Central memory CD8-positive, alpha-beta T cell (primary cell): ENCODE measurements at regions not wholly inside any gene's neighbourhood (a gene's known extent, or its start where the extent isn't known, plus 50 kb on each side); places are given as distances from the start of the nearest gene placed in this dataset.
"Not testable (repeated sequence)": the region's sequence is repeated elsewhere in the genome, so short reads cannot be mapped to it uniquely, and the experiment has no call there.

ENCODE experiments used
- ATAC-seq: fragments of 150-1000 bp; cut with Tn5 transposase; replicated peaks from 2 replicates; pipeline ENCODE4 v1.10.0; 2022; ENCODE audit warnings: mild to moderate bottlenecking, moderate FRiP score, moderate number of reproducible peaks; ENCODE audit not compliant: poor library complexity, severe bottlenecking; ENCODE audit errors: extremely low read depth
- DNase-seq, 2 donors: peaks; one replicate each; pipeline ENCODE4 v3.0.0; 2021; ENCODE audit warnings: low spot score in 2 of 2
- H3K27ac Mint-ChIP-seq: one replicate; pipeline ENCODE4 v1.8.0; 2022; ENCODE audit warnings: low read depth, mild to moderate bottlenecking, moderate library complexity, mixed read lengths
- H3K27me3 Mint-ChIP-seq: one replicate; pipeline ENCODE4 v1.8.0; 2022; ENCODE audit warnings: mixed read lengths
- H3K36me3 Mint-ChIP-seq: one replicate; pipeline ENCODE4 v1.8.0; 2022; ENCODE audit warnings: mild to moderate bottlenecking, moderate library complexity, mixed read lengths; ENCODE audit not compliant: insufficient read depth
- H3K4me1 Mint-ChIP-seq: one replicate; pipeline ENCODE4 v1.8.0; 2022; ENCODE audit warnings: mixed read lengths
- H3K4me3 Mint-ChIP-seq: one replicate; pipeline ENCODE4 v1.8.0; 2022; ENCODE audit warnings: mild to moderate bottlenecking, moderate library complexity, mixed read lengths
- H3K9me3 Mint-ChIP-seq: one replicate; pipeline ENCODE4 v1.8.0; 2022; ENCODE audit warnings: mixed read lengths

DNA sequence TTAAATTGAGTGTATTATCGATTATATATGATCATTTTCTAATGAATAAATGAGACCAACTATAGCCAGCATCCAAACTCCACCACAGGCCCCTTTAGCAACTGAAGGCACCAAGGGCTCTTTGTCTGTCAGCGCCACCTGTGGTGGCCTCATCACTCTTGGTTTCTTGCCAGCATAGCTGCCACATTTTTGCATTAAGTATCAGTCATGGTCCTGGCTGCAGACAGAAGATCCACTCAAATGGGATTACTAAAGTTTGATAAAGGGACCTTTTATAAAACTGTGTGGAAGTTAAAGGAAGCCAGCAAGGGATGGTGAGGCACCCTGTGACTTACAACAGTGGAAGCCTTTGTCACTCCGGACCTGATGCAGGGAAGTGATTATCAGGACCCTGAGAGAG lies 162.9 kb downstream of the C6orf118 start:
- peaks cover 12% of the 10 kb centered on the region for H3K9me3 Mint-ChIP-seq
- no peaks in the 10 kb centered on the region for H3K27me3 Mint-ChIP-seq
- no peak for ATAC-seq
- no peak overlapping the region for H3K27ac Mint-ChIP-seq
- no peak overlapping the region for H3K4me3 Mint-ChIP-seq
- no peaks in the 10 kb centered on the region for H3K4me1 Mint-ChIP-seq
- no peak for DNase-seq
- H3K36me3 Mint-ChIP-seq: no peaks in the 10 kb centered on the region

DNA sequence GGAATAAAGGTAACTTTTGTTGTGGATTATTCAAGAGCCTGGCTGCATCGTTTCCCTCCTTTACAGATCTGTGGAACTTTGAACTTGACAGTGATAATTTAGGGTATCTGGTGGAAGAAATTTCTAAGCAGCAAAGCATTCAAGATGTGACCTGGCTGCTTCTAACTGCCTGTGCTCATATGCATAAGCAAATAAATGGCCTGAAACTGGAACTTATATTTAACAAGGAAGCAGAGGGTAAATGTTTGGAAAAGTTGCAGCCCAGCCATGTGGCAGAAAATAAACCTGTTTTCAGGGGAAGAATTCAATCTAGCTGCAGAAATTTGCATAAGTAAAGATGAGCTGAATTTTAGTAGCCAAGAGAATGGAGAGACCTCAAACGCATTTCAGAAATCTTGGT lies 173.5 kb downstream of the C6orf118 start:
- Mint-ChIP-seq H3K4me1 (no peaks in the 10 kb centered on the region), H3K9me3 (peaks cover 35% of the 10 kb centered on the region), H3K27me3 (no peaks in the 10 kb centered on the region), H3K36me3 (peaks cover 2% of the 10 kb centered on the region), H3K27ac (no peak overlapping the region), H3K4me3 (no peak overlapping the region)
- DNase-seq (no peak), ATAC-seq (no peak)

DNA sequence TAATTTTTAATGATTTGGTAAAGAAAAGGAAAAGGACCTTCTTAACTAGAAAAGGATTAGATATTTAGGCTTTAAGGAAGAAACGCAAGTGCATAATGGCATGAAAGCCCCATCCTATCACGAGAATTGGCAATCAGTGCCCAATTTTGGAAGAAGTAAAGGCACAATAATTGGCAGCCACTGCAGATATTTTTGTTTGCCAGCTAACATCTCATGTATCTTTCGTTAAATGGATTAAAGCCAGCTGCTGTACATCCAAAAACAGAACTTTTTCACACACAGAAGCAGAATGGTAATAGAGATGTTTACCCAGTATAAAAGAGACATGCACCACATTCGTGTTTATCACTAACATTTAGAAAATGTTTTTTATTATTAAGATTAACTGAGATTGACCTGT lies 180.3 kb downstream of the C6orf118 start:
- no peaks in the 10 kb centered on the region for H3K4me1 Mint-ChIP-seq
- ATAC-seq (no peak), DNase-seq (no peak)
- H3K36me3 Mint-ChIP-seq: no peaks in the 10 kb centered on the region
- peaks cover 20% of the 10 kb centered on the region for H3K9me3 Mint-ChIP-seq
- no peak overlapping the region for H3K4me3 Mint-ChIP-seq
- H3K27ac Mint-ChIP-seq: no peak overlapping the region
- H3K27me3 Mint-ChIP-seq: no peaks in the 10 kb centered on the region

DNA sequence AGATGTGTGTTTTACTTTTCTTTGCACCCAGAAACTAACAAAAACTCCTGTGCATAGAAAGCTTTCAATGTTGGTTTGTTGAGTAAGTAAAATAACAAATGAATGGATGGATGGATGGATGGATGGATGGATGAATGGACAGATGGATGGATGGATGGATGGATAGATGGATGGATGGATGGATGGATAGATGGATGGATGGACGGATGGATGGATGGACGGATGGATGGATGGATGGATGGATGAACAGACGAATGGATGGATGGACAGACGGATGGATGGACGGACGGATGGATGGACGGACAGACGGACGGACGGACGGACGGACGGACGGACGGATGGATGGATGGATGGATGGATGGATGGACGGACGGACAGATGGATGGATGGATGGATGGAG lies 181.7 kb downstream of the C6orf118 start:
- H3K4me3 Mint-ChIP-seq, H3K36me3 Mint-ChIP-seq, ATAC-seq, DNase-seq, H3K27me3 Mint-ChIP-seq, H3K27ac Mint-ChIP-seq, H3K4me1 Mint-ChIP-seq: not testable (repeated sequence)
- peaks cover 20% of the 10 kb centered on the region for H3K9me3 Mint-ChIP-seq

DNA sequence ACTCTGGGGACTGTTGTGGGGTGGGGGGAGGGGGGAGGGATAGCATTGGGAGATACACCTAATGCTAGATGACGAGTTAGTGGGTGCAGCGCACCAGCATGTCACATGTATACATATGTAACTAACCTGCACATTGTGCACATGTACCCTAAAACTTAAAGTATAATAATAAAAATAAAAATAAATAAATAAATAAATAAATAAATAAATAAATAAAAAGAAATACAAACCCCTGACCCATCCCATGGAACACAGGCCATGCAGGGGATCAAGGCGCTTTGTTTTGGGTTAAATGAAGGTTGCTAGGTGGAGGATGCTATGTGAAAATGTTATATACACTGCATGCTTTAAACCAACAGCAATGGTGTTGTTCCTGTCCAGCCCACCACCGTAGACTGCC lies 184.7 kb downstream of the C6orf118 start:
- not testable (repeated sequence) for H3K4me1 Mint-ChIP-seq, DNase-seq, H3K27me3 Mint-ChIP-seq, H3K9me3 Mint-ChIP-seq, H3K4me3 Mint-ChIP-seq, ATAC-seq, H3K36me3 Mint-ChIP-seq, H3K27ac Mint-ChIP-seq

DNA sequence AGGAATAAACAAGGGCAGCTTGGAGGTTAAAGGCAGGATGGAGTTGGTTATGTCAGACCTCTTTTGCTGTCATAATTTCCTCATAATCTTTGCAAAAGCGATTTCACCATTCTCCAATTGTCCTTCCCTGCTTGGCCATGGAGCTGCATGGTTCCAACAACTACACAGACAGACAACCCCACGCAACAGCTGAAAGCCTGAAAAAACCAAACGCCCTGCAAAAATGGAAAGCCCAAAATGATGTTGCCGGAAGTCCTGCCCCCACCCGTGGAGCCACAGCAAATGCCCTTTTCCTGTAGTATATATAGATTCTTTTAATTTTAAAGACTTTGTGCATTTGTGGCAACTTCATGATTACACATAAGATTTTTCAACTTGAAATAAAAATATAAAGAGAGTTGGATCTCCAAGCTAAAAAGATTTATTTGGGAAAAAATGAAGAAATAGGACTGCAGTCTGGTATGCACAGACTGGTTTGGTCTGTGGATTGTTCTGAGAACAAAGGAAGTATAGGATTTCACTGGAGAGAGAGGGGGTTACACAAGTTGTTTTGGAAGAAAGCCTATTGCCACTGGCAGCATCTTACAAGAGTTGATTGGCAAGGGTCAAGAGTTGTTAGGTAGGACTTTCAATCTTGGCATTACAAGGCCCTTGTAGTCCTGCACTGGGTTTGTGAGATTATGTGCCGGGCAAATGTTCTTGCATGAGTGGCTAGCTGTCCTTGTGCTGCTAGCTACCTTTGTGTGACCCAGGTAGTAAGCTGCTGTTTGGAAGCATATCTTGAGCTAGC lies 190.0 kb downstream of the C6orf118 start:
- ATAC-seq: peak; percentile 14
- Mint-ChIP-seq H3K27ac (no peak overlapping the region), H3K9me3 (peaks cover 7% of the 10 kb centered on the region), H3K4me1 (no peaks in the 10 kb centered on the region), H3K36me3 (no peaks in the 10 kb centered on the region), H3K4me3 (no peak overlapping the region), H3K27me3 (no peaks in the 10 kb centered on the region)
- DNase-seq: no peak

DNA sequence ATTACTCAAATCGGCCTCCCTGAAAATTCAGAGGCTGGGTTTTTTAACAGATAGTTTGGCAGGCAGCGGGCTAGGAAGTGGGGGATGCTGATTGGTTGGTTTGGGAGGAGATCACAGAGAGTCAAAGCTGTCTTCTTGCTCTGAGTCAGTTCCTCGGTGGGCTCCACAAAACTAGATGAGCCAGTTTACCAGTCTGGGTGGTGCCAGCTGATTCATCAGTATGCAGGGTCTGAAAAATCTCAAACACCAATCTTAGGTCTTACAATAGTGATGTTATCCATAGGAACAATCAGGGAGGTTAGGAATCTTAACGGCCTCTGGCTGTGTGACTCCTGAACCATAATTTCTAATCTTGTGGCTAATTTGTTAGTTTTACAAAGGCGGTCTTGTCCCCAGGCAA lies 190.7 kb downstream of the C6orf118 start:
- no peak overlapping the region for H3K4me3 Mint-ChIP-seq
- peaks cover 10% of the 10 kb centered on the region for H3K9me3 Mint-ChIP-seq
- DNase-seq (no peak), ATAC-seq (no peak)
- H3K36me3 Mint-ChIP-seq: no peaks in the 10 kb centered on the region
- H3K27ac Mint-ChIP-seq: no peak overlapping the region
- no peaks in the 10 kb centered on the region for H3K27me3 Mint-ChIP-seq
- no peaks in the 10 kb centered on the region for H3K4me1 Mint-ChIP-seq

DNA sequence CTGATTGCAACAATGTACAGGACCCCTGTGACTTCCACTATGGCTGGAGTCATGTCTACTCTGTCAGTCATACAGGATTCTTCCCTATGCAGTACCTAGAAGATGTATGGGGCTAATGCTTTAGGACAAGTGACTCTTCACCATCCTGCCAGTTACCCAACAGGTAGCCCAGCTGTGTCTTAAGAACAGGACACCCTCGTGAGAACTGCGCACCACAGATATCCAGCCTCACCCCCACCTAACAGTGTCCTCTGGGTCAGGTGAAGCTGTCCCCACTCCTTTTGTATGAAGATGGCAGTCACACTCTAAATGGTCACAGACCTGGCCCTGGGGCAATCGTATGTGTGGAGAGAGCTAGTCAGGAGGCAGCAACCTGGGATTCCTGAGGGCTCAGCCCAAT lies 191.6 kb downstream of the C6orf118 start:
- DNase-seq (no peak), ATAC-seq (no peak)
- H3K27ac Mint-ChIP-seq: no peak overlapping the region
- no peak overlapping the region for H3K4me3 Mint-ChIP-seq
- H3K36me3 Mint-ChIP-seq: no peaks in the 10 kb centered on the region
- H3K4me1 Mint-ChIP-seq: no peaks in the 10 kb centered on the region
- no peaks in the 10 kb centered on the region for H3K27me3 Mint-ChIP-seq
- H3K9me3 Mint-ChIP-seq: peaks cover 13% of the 10 kb centered on the region

DNA sequence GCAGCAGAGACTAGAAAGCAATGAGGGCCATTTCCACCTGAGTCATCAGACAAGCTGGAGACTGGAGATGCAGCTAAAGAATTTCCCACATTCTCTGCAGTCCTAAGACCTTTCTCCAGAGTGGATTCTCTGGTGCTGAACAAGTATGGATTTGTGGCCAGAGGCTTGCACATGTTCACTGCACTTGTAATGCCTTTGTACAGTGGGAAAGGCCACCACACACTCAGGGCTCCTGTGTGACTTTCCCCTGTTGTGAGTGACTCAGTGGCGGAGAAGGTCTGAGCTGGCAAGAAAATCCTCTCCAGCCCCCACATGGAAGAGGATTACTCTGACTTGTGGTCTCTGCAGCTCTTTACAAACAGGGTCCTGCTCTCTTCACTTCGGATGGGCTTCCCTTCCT lies 192.3 kb downstream of the C6orf118 start:
- no peaks in the 10 kb centered on the region for H3K4me1 Mint-ChIP-seq
- H3K27me3 Mint-ChIP-seq: no peaks in the 10 kb centered on the region
- no peaks in the 10 kb centered on the region for H3K36me3 Mint-ChIP-seq
- peaks cover 15% of the 10 kb centered on the region for H3K9me3 Mint-ChIP-seq
- no peak for DNase-seq
- no peak overlapping the region for H3K27ac Mint-ChIP-seq
- no peak overlapping the region for H3K4me3 Mint-ChIP-seq
- no peak for ATAC-seq

DNA sequence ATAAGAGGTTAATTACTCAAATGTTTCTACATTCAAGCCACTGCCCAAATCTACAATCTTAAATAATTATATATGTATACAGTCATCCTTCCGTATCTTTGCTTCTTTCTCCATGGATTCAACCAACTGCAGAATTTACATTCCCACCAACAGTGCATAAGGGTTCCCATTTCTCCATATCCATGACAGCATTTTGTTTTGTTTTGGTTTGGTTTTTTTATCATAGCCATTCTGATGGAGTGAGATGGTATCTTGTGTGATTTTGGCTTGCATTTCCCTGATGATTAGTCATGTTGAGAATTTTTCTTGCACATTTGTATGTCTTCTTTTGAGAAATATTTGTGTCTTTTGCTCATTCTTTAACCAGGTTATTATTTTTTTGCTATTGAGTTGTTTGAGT lies 198.5 kb downstream of the C6orf118 start:
- no peaks in the 10 kb centered on the region for H3K4me1 Mint-ChIP-seq
- DNase-seq: no peak
- H3K27ac Mint-ChIP-seq: no peak overlapping the region
- no peaks in the 10 kb centered on the region for H3K36me3 Mint-ChIP-seq
- no peaks in the 10 kb centered on the region for H3K27me3 Mint-ChIP-seq
- H3K9me3 Mint-ChIP-seq: peaks cover 16% of the 10 kb centered on the region
- no peak overlapping the region for H3K4me3 Mint-ChIP-seq
- no peak for ATAC-seq

DNA sequence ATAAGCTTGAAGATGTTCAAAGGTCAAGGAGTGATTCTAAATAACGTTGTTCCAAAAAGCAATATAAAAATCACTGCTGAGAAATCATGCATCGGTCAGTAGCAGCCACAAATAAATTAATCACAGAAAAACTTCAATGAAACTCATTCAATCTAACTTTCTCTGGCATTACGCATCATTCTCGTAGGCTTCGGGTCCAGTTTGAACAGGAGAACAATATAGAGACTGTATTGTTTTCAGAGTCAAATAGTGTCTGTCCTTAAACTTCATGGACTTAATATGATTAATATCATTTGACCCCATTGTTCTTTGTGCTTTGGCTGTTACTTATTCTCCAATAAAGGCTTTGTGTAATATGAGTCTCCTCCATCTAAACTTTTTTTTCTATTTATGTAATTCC lies 200.4 kb downstream of the C6orf118 start:
- no peaks in the 10 kb centered on the region for H3K4me1 Mint-ChIP-seq
- peaks cover 16% of the 10 kb centered on the region for H3K9me3 Mint-ChIP-seq
- ATAC-seq: no peak
- no peak overlapping the region for H3K4me3 Mint-ChIP-seq
- H3K27me3 Mint-ChIP-seq: no peaks in the 10 kb centered on the region
- no peaks in the 10 kb centered on the region for H3K36me3 Mint-ChIP-seq
- H3K27ac Mint-ChIP-seq: no peak overlapping the region
- no peak for DNase-seq

DNA sequence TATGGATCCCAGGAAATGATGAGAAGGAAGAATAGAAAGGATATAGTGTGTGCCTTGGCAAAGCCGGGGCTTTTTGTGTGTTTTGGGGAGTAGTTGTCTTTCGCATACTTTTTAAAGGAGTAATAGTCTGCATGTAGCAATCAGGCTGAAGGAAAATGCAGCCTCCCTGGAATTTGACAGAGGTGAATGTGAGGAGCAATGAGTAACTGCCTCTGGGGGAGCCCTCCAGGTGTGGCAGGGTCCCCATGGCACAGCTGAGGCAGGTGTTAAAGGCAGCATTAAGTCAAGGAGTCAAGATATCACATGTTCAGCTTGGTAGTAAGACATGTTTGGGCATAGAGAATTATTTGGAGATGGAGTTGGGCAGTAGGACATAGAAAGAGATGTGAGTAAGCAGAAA lies 203.1 kb downstream of the C6orf118 start:
- no peak for ATAC-seq
- Mint-ChIP-seq H3K36me3 (no peaks in the 10 kb centered on the region), H3K9me3 (peaks cover 11% of the 10 kb centered on the region), H3K27me3 (no peaks in the 10 kb centered on the region), H3K4me3 (no peak overlapping the region), H3K4me1 (no peaks in the 10 kb centered on the region), H3K27ac (no peak overlapping the region)
- no peak for DNase-seq

DNA sequence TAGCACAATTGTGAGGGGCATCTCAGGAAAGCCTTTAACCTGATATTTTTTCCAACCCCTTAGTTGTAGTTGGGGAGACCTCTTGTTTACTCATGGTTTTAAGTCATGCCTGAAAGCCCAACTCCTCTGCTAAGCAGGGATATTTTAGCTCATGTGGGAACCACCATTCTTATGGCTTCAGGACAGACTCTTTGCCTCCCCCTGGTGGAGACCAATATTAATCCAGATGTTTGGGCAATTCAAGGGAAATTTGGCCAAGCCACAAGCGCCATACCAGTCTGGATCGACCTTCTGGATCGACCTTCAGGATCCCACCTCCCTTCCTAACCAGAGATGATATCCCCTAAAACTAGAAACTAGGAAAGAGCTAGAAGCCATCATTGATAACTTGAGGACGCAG lies 211.2 kb downstream of the C6orf118 start:
- no peak overlapping the region for H3K4me3 Mint-ChIP-seq
- H3K27me3 Mint-ChIP-seq: no peaks in the 10 kb centered on the region
- DNase-seq (no peak), ATAC-seq (no peak)
- H3K9me3 Mint-ChIP-seq: peaks cover 11% of the 10 kb centered on the region
- H3K27ac Mint-ChIP-seq: no peak overlapping the region
- H3K4me1 Mint-ChIP-seq: no peaks in the 10 kb centered on the region
- H3K36me3 Mint-ChIP-seq: no peaks in the 10 kb centered on the region
